SK-N-SH (cell line): ENCODE measurements at regions not wholly inside any gene's neighbourhood (a gene's known extent, or its start where the extent isn't known, plus 50 kb on each side); places are given as distances from the start of the nearest gene placed in this dataset.

Source experiments
- CTCF ChIA-PET: fragments of 300-600, 350-600 bp; formaldehyde crosslinking; extraction: SDS; loops from one replicate; lab custom pipeline; 2021; lab: Yijun Ruan, JAX
- POLR2A ChIA-PET: fragments of 350-600 bp; sonication (Branson Sonifier 250); formaldehyde crosslinking; extraction: SDS; loops from one replicate; lab custom pipeline; 2020; ENCODE audit warnings: antibody characterized with exemption, inconsistent platforms; lab: Yijun Ruan, JAX
- DNase-seq: peaks from one replicate; pipeline ENCODE4 v3.0.0; 2012
- H2AFZ ChIP-seq: fragments of 200-600 bp; sonication (generic); 2 replicates; pipeline ENCODE4 v1.8.1; 2016; ENCODE audit warnings: antibody characterized with exemption, mild to moderate bottlenecking, low read depth
- H3F3A ChIP-seq: fragments of 200-600 bp; sonication (generic); replicated peaks from 2 replicates; pipeline ENCODE3; 2016; ENCODE audit warnings: antibody characterized with exemption, mild to moderate bottlenecking; ENCODE audit not compliant: insufficient read depth
- H3K27ac ChIP-seq, 2 experiments: fragments of 200-500 bp in 1 of 2; fragments of 200-600 bp in 1 of 2; sonication (Bioruptor generic) in 1 of 2; sonication (generic), shearing (Covaris generic) in 1 of 2; 2 replicates each; pipeline versions ENCODE4 v1.5.1 to v1.6.1; 2014 to 2016; ENCODE audit warnings: low read depth in 2 of 2, inconsistent platforms in 1 of 2, low read length in 1 of 2, mild to moderate bottlenecking in 1 of 2, mixed read lengths in 1 of 2
- H3K27me3 ChIP-seq: fragments of 200-600 bp; sonication (generic), shearing (Covaris generic); 2 replicates; pipeline ENCODE4 v1.6.1; 2016; ENCODE audit warnings: mixed run types; ENCODE audit not compliant: insufficient read depth
- H3K36me3 ChIP-seq, 2 experiments: fragments of 200-500 bp in 1 of 2; fragments of 200-600 bp in 1 of 2; sonication (Bioruptor generic) in 1 of 2; sonication (generic) in 1 of 2; replicated peaks in 1 of 2; 2 replicates each; pipeline versions ENCODE3 to v1.5.1; 2014 to 2016; ENCODE audit warnings: low read length in 1 of 2, mild to moderate bottlenecking in 1 of 2; ENCODE audit not compliant: insufficient read depth in 2 of 2, control insufficient read depth in 1 of 2
- H3K4me1 ChIP-seq, 2 experiments: fragments of 200-500 bp in 1 of 2; fragments of 200-600 bp in 1 of 2; sonication (Bioruptor generic) in 1 of 2; sonication (generic), shearing (Covaris generic) in 1 of 2; 2 replicates each; pipeline versions ENCODE4 v1.5.1 to v1.6.1; 2014 to 2016; ENCODE audit warnings: low read depth in 1 of 2, low read length in 1 of 2, mixed run types in 1 of 2; ENCODE audit not compliant: insufficient read depth in 2 of 2, control insufficient read depth in 1 of 2
- H3K4me2 ChIP-seq: fragments of 200-600 bp; sonication (generic), shearing (Covaris generic); 2 replicates; pipeline ENCODE4 v1.6.1; 2017; ENCODE audit warnings: mixed run types
- H3K4me3 ChIP-seq, 2 experiments: fragments of 200-500 bp in 1 of 2; fragments of 200-600 bp in 1 of 2; sonication (Bioruptor generic) in 1 of 2; sonication (generic), shearing (Covaris generic) in 1 of 2; 2 replicates each; pipeline versions ENCODE4 v1.5.1 to v1.8.1; 2014 to 2016; ENCODE audit warnings: low read depth in 2 of 2, inconsistent platforms in 1 of 2, low read length in 1 of 2, mild to moderate bottlenecking in 1 of 2, mixed read lengths in 1 of 2, moderate library complexity in 1 of 2
- H3K79me2 ChIP-seq: fragments of 200-600 bp; sonication (generic); 2 replicates; pipeline ENCODE4 v1.8.1; 2017; ENCODE audit warnings: mild to moderate bottlenecking; ENCODE audit not compliant: insufficient read depth
- H3K9ac ChIP-seq: fragments of 200-600 bp; sonication (generic); 2 replicates; pipeline ENCODE4 v1.6.1; 2017; ENCODE audit warnings: mixed run types
- H3K9me2 ChIP-seq: fragments of 200-600 bp; sonication (generic); 2 replicates; pipeline ENCODE4 v1.6.1; 2017; ENCODE audit warnings: mixed run types
- H3K9me3 ChIP-seq: fragments of 200-600 bp; sonication (generic); 2 replicates; pipeline ENCODE4 v1.6.1; 2017; ENCODE audit warnings: mixed run types, mild to moderate bottlenecking, moderate library complexity
- H4K20me1 ChIP-seq: fragments of 200-600 bp; sonication (generic); 2 replicates; pipeline ENCODE4 v1.6.1; 2017; ENCODE audit warnings: mild to moderate bottlenecking, mixed run types; ENCODE audit not compliant: insufficient read depth
- CHD2 ChIP-seq: fragments of 150-350 bp; IDR thresholded peaks from 2 replicates; pipeline ENCODE4 v1.6.1; 2018; ENCODE audit warnings: low read length; ENCODE audit not compliant: partially characterized antibody
- ELF1 ChIP-seq: IDR thresholded peaks from 2 replicates; pipeline ENCODE4 v1.4.0; 2012
- EP300 ChIP-seq, 2 experiments: IDR thresholded peaks; 2 replicates each; pipeline versions ENCODE4 v1.4.0 to v1.6.1; 2012; ENCODE audit warnings: borderline replicate concordance in 1 of 2, low read depth in 1 of 2, low read length in 1 of 2
- FOXM1 ChIP-seq: IDR thresholded peaks from 2 replicates; pipeline ENCODE4 v1.4.0; 2012; ENCODE audit warnings: low read depth, mild to moderate bottlenecking
- GABPA ChIP-seq: IDR thresholded peaks from 2 replicates; pipeline ENCODE4 v1.4.0; 2012; ENCODE audit warnings: low read depth, mild to moderate bottlenecking
- GATA2 ChIP-seq: sonication (generic); formaldehyde crosslinking; IDR thresholded peaks from 2 replicates; pipeline ENCODE4 v1.5.0; 2020; ENCODE audit warnings: mild to moderate bottlenecking, missing genetic modification reagents
- JUND ChIP-seq: IDR thresholded peaks from 2 replicates; pipeline ENCODE4 v1.4.0; 2012
- NRF1 ChIP-seq: IDR thresholded peaks from 2 replicates; pipeline ENCODE4 v1.6.1; 2012; ENCODE audit warnings: low read depth, mild to moderate bottlenecking, low read length
- POLR2AphosphoS5 ChIP-seq: IDR thresholded peaks from 2 replicates; pipeline ENCODE4 v1.6.1; 2012; ENCODE audit warnings: low read depth, low read length
- RAD21 ChIP-seq: IDR thresholded peaks from 2 replicates; pipeline ENCODE4 v1.6.1; 2012; ENCODE audit warnings: mild to moderate bottlenecking, low read length
- RCOR1 ChIP-seq: fragments of 150-350 bp; IDR thresholded peaks from 2 replicates; pipeline ENCODE4 v1.6.1; 2017; ENCODE audit warnings: antibody characterized with exemption, low read length
- RFX5 ChIP-seq: IDR thresholded peaks from 2 replicates; pipeline ENCODE4 v1.6.1; 2012; ENCODE audit warnings: mild to moderate bottlenecking, improper control_type of control experiment, low read length
- RXRA ChIP-seq: IDR thresholded peaks from 2 replicates; pipeline ENCODE4 v1.4.0; 2012; ENCODE audit warnings: low read depth, mild to moderate bottlenecking, borderline replicate concordance
- SMC3 ChIP-seq: IDR thresholded peaks from 2 replicates; pipeline ENCODE4 v1.6.1; 2012; ENCODE audit warnings: low read depth, low read length, improper control_type of control experiment
- TAF1 ChIP-seq: IDR thresholded peaks from 2 replicates; pipeline ENCODE4 v1.6.1; 2012; ENCODE audit warnings: low read depth, mild to moderate bottlenecking, low read length, moderate library complexity, borderline replicate concordance
- TCF12 ChIP-seq: IDR thresholded peaks from 2 replicates; pipeline ENCODE4 v1.4.0; 2012
- YY1 ChIP-seq: IDR thresholded peaks from 2 replicates; pipeline ENCODE4 v1.4.0; 2012; ENCODE audit warnings: low read depth, mild to moderate bottlenecking
- WGBS: methylation state at CpG from one replicate; pipeline ENCODE4 v1.1.6; 2017; ENCODE audit warnings: low lambda C conversion rate; 5-methylcytosine and 5-hydroxymethylcytosine counted together
- TF ChIP-seq, protein P1 (sequence below): IDR thresholded peaks from 2 replicates; pipeline ENCODE4 v1.6.1; 2012; ENCODE audit warnings: mild to moderate bottlenecking, low read depth, low read length, moderate library complexity
- TF ChIP-seq, protein P2 (sequence below): IDR thresholded peaks from 2 replicates; pipeline ENCODE4 v1.4.0; 2012; ENCODE audit warnings: low read depth
- TF ChIP-seq, protein P3 (sequence below): IDR thresholded peaks from 2 replicates; pipeline ENCODE4 v1.4.0; 2012; ENCODE audit warnings: low read depth, borderline replicate concordance

DNA sequence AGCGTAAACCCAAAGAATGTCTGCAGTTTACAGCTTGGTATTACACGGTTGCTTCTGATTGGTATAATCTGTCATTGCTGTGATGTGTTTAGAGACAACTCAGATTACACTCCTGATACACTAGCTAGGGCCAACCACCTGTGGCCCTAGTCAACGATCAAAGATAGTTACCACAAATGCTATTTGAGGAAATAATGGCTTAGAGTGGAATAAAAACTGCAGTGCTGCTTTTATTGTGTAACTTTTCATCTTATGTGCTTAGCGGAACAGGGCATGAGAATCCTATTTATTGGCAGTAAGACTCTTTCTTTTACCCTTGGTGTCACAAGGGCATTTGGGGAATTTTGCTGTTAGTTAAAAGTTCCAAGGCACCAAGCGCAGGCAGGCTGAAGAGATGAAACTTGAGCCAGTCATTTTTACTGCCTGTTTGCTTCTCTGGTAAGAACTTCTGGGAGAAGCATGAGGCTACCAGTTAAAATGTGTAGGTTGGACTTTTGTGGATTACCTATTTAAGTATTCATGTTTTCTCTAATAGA is 363.3 kb downstream of the KCNRG start:
- peaks cover 5% of the 10 kb centered on the region; the same call in 1 of the 2 replicates for H3K9me3 ChIP-seq
- H2AFZ ChIP-seq, result no peak overlapping the region
- no peak overlapping the region for H3K9ac ChIP-seq
- no peak overlapping the region for H3K4me3 ChIP-seq
- no peaks in the 10 kb centered on the region for H3F3A ChIP-seq
- no peak overlapping the region for H3K4me2 ChIP-seq
- H3K4me1 ChIP-seq, result no peaks in the 10 kb centered on the region
- CTCF ChIA-PET, result interaction anchor here (0.8 to 1.9 kb wide), 3 partner anchors 8 to 154 kb away, joined by 3 to 5 read pairs (median 4); no protein-coding TSS in a partner anchor
- WGBS, result 82% methylated on average over 5 of the region's 5 CpGs
- no peak for TF ChIP-seq TAF1
- no peak for TF ChIP-seq GABPA
- no peak for TF ChIP-seq POLR2AphosphoS5
- H3K9me2 ChIP-seq, result no peaks in the 10 kb centered on the region
- H3K36me3 ChIP-seq, result no peaks in the 10 kb centered on the region
- no peak for DNase-seq
- no peaks in the 10 kb centered on the region for H3K27me3 ChIP-seq
- H3K27ac ChIP-seq, result no peak overlapping the region
- POLR2A ChIA-PET, result no interaction called here
- no peaks in the 10 kb centered on the region for H3K79me2 ChIP-seq
- H4K20me1 ChIP-seq, result no peaks in the 10 kb centered on the region

DNA sequence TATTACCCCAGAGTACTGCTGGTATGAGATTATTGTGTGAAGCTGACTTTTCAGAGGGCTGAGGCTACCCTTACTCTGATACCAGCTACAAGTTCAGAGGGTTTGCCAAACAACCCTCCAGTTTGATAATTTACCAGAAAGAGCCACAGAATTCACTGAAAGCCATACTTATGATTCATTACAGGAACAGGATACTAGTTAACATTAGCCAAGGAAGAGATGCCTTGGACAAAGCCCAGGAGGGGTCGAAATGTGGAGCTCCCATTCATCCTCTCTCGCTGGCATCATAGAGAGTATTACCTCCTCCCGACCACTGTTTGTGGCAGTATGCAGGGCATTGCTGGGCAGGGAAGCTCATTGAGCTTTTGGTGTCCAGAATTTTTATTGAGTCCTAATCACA is 364.3 kb downstream of the KCNRG start:
- Histone ChIP-seq H3K4me2 (no peak overlapping the region), H3K27me3 (no peaks in the 10 kb centered on the region), H3K79me2 (no peaks in the 10 kb centered on the region), H3K4me1 (no peaks in the 10 kb centered on the region), H4K20me1 (no peaks in the 10 kb centered on the region), H3K4me3 (no peak overlapping the region), H3K36me3 (no peaks in the 10 kb centered on the region), H3K27ac (no peak overlapping the region), H3K9me2 (no peaks in the 10 kb centered on the region), H3K9ac (no peak overlapping the region), H3K9me3 (peaks cover 5% of the 10 kb centered on the region; the same call in 1 of the 2 replicates), H2AFZ (no peak overlapping the region), H3F3A (no peaks in the 10 kb centered on the region)
- WGBS, result 53% methylated on average over 3 of the region's 3 CpGs
- ChIA-PET POLR2A (no interaction called here), CTCF (no interaction called here)
- TF ChIP-seq JUND (no peak), GABPA (no peak), GATA2 (CRISPR knock-in tag) (no peak), RXRA (no peak), RFX5 (no peak), NRF1 (no peak), RAD21 (no peak), SMC3 (no peak), YY1 (no peak), ELF1 (no peak), RCOR1 (no peak), EP300 (IDR thresholded peaks at IDR 0.05; ENCODE audit: borderline replicate concordance in 1 of 2, low read depth in 1 of 2, low read length in 1 of 2) (no peak), POLR2AphosphoS5 (no peak), CHD2 (no peak), TCF12 (no peak), FOXM1 (no peak)
- TF ChIP-seq, protein P1, sequence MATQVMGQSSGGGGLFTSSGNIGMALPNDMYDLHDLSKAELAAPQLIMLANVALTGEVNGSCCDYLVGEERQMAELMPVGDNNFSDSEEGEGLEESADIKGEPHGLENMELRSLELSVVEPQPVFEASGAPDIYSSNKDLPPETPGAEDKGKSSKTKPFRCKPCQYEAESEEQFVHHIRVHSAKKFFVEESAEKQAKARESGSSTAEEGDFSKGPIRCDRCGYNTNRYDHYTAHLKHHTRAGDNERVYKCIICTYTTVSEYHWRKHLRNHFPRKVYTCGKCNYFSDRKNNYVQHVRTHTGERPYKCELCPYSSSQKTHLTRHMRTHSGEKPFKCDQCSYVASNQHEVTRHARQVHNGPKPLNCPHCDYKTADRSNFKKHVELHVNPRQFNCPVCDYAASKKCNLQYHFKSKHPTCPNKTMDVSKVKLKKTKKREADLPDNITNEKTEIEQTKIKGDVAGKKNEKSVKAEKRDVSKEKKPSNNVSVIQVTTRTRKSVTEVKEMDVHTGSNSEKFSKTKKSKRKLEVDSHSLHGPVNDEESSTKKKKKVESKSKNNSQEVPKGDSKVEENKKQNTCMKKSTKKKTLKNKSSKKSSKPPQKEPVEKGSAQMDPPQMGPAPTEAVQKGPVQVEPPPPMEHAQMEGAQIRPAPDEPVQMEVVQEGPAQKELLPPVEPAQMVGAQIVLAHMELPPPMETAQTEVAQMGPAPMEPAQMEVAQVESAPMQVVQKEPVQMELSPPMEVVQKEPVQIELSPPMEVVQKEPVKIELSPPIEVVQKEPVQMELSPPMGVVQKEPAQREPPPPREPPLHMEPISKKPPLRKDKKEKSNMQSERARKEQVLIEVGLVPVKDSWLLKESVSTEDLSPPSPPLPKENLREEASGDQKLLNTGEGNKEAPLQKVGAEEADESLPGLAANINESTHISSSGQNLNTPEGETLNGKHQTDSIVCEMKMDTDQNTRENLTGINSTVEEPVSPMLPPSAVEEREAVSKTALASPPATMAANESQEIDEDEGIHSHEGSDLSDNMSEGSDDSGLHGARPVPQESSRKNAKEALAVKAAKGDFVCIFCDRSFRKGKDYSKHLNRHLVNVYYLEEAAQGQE, result no peak
- TF ChIP-seq, protein P2, sequence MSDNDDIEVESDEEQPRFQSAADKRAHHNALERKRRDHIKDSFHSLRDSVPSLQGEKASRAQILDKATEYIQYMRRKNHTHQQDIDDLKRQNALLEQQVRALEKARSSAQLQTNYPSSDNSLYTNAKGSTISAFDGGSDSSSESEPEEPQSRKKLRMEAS, result no peak
- TF ChIP-seq, protein P3, sequence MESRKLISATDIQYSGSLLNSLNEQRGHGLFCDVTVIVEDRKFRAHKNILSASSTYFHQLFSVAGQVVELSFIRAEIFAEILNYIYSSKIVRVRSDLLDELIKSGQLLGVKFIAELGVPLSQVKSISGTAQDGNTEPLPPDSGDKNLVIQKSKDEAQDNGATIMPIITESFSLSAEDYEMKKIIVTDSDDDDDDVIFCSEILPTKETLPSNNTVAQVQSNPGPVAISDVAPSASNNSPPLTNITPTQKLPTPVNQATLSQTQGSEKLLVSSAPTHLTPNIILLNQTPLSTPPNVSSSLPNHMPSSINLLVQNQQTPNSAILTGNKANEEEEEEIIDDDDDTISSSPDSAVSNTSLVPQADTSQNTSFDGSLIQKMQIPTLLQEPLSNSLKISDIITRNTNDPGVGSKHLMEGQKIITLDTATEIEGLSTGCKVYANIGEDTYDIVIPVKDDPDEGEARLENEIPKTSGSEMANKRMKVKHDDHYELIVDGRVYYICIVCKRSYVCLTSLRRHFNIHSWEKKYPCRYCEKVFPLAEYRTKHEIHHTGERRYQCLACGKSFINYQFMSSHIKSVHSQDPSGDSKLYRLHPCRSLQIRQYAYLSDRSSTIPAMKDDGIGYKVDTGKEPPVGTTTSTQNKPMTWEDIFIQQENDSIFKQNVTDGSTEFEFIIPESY, result no peak
- no peak for DNase-seq
